ENCODE measurements at regions not wholly inside any gene's neighbourhood (a gene's known extent, or its start where the extent isn't known, plus 50 kb on each side); places are given as distances from the start of the nearest gene placed in this dataset.

DNA sequence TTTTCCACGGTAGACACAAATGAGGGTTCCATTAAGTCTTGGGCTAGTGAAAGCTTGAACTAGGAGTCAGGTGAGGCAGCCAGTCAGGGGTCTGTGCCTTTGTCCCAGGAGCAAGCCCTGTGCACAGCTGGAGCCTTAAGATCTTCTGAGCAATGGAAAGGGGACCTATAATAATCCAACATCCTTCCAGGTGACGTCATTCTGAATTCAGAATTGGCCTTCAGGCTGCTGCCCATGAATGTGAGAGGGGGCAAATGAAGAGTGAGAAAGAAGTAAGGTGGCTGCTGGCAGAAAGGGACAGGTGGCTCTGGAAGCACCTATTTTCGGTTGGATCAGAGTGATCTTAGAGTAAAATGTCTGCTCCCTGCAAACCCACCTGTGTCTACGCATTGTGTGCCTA is 488.1 kb upstream of the CDH5 start:
- TF ChIP-seq, protein P1, sequence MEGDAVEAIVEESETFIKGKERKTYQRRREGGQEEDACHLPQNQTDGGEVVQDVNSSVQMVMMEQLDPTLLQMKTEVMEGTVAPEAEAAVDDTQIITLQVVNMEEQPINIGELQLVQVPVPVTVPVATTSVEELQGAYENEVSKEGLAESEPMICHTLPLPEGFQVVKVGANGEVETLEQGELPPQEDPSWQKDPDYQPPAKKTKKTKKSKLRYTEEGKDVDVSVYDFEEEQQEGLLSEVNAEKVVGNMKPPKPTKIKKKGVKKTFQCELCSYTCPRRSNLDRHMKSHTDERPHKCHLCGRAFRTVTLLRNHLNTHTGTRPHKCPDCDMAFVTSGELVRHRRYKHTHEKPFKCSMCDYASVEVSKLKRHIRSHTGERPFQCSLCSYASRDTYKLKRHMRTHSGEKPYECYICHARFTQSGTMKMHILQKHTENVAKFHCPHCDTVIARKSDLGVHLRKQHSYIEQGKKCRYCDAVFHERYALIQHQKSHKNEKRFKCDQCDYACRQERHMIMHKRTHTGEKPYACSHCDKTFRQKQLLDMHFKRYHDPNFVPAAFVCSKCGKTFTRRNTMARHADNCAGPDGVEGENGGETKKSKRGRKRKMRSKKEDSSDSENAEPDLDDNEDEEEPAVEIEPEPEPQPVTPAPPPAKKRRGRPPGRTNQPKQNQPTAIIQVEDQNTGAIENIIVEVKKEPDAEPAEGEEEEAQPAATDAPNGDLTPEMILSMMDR (conservative IDR thresholded peaks at IDR 0.05; ENCODE audit: control insufficient read depth, insufficient read depth, low read depth, low read length) = no peak
- H3K4me3 ChIP-seq (ENCODE audit: control insufficient read depth, low read depth, low read length) = no peak overlapping the region
- no peak for DNase-seq (ENCODE audit: low read depth)

DNA sequence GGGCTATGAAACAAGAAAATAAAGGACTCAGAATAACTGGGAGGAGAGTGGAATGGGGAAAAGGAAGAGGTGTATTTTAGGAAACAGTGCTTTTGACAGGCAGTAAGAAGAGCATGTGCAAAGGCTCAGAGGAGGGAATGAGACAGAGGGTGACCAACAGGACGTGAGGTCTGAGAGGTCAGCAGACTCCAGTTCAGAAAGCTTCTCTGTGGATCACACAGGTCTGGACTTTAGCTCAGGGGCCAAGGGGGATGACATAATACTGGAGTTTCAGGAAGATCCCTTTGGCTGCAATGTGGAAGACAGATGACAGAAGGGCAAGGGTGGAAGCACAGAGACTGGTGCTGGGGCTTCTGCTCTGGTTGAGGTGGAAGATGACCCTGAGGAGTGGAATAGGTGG is 489.9 kb upstream of the CDH5 start:
- peak; percentile 13 for DNase-seq (ENCODE audit: low read depth)
- no peak overlapping the region for H3K4me3 ChIP-seq (ENCODE audit: control insufficient read depth, low read depth, low read length)
- TF ChIP-seq, protein P1 (conservative IDR thresholded peaks at IDR 0.05; ENCODE audit: control insufficient read depth, insufficient read depth, low read depth, low read length) = no peak

DNA sequence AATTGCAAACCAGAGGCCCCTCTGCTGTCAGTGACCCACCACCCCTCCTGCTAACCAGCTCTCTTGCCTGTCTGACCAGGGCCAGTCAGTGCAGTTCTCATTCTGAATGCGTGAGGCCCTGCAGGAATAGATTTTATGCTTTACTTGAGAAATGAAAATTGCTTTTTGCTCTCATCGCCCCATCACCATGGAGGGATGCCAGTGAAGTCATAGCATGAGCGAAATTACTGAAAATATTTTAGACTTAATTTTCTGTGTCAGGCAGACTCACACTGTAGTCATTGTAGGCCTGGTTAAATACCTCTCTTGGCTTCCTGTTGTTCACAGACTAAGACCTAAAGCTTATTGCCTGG is 490.5 kb upstream of the CDH5 start:
- TF ChIP-seq, protein P1 (conservative IDR thresholded peaks at IDR 0.05; ENCODE audit: control insufficient read depth, insufficient read depth, low read depth, low read length) = no peak

DNA sequence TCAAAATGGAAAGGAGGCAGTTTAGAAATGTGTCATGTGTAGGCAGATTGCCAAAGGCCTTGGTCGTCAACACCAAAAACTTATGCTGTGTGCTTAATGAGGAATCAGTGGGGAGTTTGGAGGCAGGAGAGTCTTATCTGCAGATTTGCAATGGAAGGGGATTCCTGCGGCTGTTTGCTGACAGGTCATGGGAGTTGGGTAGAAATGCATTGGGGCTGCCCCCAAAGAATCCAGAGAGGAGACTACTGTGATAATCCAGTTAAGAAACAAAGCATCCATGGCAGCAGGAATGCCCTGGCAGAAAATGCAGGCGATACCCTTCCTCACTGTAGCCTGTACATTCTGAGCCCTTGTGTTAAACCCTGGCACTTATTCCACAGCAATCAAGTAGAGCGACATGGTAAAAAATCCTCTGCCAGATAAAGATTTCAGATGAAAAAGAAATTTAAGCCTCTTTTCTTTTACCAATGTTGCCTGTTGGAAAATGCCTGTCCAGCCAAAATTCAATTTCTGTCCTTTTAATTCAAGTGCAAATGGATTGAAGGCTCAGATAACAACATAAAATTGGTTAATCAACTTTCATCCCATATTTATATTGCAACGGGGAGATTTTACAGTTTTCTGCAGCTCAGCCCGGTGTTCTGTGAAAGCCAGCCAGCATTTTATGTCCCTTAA is 491.0 kb upstream of the CDH5 start:
- DNase-seq (ENCODE audit: low read depth) = peak; percentile 12
- no peak overlapping the region for H3K4me3 ChIP-seq (ENCODE audit: control insufficient read depth, low read depth, low read length)
- TF ChIP-seq, protein P1 (conservative IDR thresholded peaks at IDR 0.05; ENCODE audit: control insufficient read depth, insufficient read depth, low read depth, low read length) = no peak

More for the DNA sequence above, 490.5 kb upstream of the CDH5 start:
- no peak overlapping the region for H3K4me3 ChIP-seq (ENCODE audit: control insufficient read depth, low read depth, low read length)
- peak; percentile 24 for DNase-seq (ENCODE audit: low read depth)

DNA sequence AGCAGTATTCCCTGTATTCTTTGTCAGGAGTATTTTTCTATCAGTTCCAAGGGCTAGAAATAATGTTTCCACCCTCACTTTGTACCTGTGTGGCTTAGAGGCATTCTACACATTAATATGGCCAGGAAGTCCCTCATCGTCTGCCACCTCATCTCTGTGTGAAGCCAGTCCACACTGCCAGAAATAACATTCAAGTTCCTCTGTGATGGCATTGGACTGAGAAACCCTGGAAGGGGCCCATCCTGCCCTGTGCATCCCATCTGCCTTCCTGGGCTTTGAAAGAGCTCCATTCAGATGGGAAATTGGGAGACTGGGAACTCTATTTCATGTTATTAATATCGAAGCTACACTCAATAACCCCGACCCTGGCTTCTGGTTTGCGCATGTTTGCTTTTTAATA is 497.2 kb upstream of the CDH5 start:
- no peak overlapping the region for H3K4me3 ChIP-seq (ENCODE audit: control insufficient read depth, low read depth, low read length)
- DNase-seq (ENCODE audit: low read depth) = no peak
- TF ChIP-seq, protein P1 (conservative IDR thresholded peaks at IDR 0.05; ENCODE audit: control insufficient read depth, insufficient read depth, low read depth, low read length) = no peak

DNA sequence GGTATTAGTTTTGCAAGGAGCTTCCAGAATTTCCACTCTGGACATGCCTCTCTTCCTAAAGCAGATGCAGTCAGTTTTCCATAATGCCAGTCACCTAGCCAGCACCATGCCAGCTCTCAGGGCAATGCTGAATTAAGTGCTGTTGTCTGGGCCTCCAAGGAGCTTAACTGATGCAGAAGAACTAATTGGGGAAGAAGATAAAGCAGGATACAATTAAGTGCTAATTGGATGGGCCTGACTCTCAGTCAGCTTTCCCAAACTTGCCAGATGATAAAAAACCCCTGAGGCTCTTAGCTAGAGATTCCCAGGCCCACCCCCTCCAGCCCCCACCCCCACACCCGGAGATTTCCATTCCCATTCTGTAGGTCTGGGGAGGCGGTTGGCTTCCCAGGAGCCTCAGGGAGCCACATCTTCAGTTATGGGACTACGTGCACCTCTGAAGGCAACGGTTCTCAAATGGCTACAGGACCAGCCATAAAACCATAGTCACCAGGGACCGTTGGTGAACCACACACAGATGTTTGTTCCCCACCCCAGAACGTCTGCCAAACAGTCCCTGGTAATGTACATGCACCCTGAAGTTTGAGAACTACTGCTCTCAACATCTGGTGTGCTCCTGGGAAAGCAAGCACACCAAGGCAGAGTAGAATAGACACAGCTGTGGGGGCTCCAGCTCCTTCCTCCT is 499.1 kb upstream of the CDH5 start:
- TF ChIP-seq, protein P1 (conservative IDR thresholded peaks at IDR 0.05; ENCODE audit: control insufficient read depth, insufficient read depth, low read depth, low read length) = no peak
- DNase-seq (ENCODE audit: low read depth) = no peak
- H3K4me3 ChIP-seq (ENCODE audit: control insufficient read depth, low read depth, low read length) = no peak overlapping the region

Measured in fibroblast of mammary gland (primary cell).